ENCODE measurements at regions not wholly inside any gene's neighbourhood (a gene's known extent, or its start where the extent isn't known, plus 50 kb on each side); places are given as distances from the start of the nearest gene placed in this dataset.

DNA sequence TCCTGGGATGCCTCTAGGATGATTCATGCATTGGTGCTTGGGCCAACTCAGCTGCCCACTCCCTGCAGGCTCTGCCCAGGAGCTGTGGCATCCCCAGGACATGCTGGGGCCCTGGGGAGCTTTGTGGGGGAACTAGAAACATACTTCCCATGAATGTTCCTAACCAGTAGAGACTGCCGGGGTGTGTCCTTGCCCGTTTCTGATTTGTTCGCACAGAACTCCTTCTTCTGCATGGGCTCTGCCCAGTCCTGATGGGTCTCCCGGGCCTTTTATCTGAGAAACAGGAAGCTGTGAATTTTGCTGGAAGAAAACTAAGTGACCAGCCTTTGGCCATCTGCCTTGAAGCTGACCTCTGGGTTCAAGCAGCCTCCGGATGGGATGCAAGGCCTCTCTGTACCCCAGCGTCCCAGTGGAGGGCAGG lies 71.6 kb upstream of the RNU6ATAC start:
- TF ChIP-seq, protein P1, sequence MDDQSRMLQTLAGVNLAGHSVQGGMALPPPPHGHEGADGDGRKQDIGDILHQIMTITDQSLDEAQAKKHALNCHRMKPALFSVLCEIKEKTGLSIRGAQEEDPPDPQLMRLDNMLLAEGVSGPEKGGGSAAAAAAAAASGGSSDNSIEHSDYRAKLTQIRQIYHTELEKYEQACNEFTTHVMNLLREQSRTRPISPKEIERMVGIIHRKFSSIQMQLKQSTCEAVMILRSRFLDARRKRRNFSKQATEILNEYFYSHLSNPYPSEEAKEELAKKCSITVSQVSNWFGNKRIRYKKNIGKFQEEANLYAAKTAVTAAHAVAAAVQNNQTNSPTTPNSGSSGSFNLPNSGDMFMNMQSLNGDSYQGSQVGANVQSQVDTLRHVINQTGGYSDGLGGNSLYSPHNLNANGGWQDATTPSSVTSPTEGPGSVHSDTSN (IDR thresholded peaks at IDR 0.05; ENCODE audit: insufficient replicate concordance, low read depth, low read length), result no peak
- TF ChIP-seq JUND (IDR thresholded peaks at IDR 0.05; ENCODE audit: low read depth, low read length) (no peak), SMC3 (IDR thresholded peaks at IDR 0.05; ENCODE audit: borderline replicate concordance, low read length) (no peak), BRCA1 (IDR thresholded peaks at IDR 0.05; ENCODE audit: low read depth, low read length) (no peak), MTA3 (IDR thresholded peaks at IDR 0.05; ENCODE audit: borderline replicate concordance, low read length) (no peak), POLR2AphosphoS5 (IDR thresholded peaks at IDR 0.05; ENCODE audit: low read length) (no peak), GABPA (IDR thresholded peaks at IDR 0.05; ENCODE audit: low read depth) (no peak), RBBP5 (conservative IDR thresholded peaks at IDR 0.05) (no peak), YY1 (IDR thresholded peaks at IDR 0.05; ENCODE audit: low read depth, low read length) (no peak)
- TF ChIP-seq, protein P2, sequence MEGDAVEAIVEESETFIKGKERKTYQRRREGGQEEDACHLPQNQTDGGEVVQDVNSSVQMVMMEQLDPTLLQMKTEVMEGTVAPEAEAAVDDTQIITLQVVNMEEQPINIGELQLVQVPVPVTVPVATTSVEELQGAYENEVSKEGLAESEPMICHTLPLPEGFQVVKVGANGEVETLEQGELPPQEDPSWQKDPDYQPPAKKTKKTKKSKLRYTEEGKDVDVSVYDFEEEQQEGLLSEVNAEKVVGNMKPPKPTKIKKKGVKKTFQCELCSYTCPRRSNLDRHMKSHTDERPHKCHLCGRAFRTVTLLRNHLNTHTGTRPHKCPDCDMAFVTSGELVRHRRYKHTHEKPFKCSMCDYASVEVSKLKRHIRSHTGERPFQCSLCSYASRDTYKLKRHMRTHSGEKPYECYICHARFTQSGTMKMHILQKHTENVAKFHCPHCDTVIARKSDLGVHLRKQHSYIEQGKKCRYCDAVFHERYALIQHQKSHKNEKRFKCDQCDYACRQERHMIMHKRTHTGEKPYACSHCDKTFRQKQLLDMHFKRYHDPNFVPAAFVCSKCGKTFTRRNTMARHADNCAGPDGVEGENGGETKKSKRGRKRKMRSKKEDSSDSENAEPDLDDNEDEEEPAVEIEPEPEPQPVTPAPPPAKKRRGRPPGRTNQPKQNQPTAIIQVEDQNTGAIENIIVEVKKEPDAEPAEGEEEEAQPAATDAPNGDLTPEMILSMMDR (IDR thresholded peaks at IDR 0.05 in 2 of 3, conservative IDR thresholded peaks at IDR 0.05 in 1 of 3; ENCODE audit: control insufficient read depth in 2 of 3, extremely low read depth in 1 of 3, insufficient read depth in 1 of 3, low read depth in 3 of 3, low read length in 3 of 3), result no peak
- TF ChIP-seq, protein P3, sequence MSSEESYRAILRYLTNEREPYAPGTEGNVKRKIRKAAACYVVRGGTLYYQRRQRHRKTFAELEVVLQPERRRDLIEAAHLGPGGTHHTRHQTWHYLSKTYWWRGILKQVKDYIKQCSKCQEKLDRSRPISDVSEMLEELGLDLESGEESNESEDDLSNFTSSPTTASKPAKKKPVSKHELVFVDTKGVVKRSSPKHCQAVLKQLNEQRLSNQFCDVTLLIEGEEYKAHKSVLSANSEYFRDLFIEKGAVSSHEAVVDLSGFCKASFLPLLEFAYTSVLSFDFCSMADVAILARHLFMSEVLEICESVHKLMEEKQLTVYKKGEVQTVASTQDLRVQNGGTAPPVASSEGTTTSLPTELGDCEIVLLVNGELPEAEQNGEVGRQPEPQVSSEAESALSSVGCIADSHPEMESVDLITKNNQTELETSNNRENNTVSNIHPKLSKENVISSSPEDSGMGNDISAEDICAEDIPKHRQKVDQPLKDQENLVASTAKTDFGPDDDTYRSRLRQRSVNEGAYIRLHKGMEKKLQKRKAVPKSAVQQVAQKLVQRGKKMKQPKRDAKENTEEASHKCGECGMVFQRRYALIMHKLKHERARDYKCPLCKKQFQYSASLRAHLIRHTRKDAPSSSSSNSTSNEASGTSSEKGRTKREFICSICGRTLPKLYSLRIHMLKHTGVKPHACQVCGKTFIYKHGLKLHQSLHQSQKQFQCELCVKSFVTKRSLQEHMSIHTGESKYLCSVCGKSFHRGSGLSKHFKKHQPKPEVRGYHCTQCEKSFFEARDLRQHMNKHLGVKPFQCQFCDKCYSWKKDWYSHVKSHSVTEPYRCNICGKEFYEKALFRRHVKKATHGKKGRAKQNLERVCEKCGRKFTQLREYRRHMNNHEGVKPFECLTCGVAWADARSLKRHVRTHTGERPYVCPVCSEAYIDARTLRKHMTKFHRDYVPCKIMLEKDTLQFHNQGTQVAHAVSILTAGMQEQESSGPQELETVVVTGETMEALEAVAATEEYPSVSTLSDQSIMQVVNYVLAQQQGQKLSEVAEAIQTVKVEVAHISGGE (CRISPR knock-in tag; IDR thresholded peaks at IDR 0.05), result no peak

Data from GM12878 (cell line).